AG09319 (cell line): ENCODE measurements at regions not wholly inside any gene's neighbourhood (a gene's known extent, or its start where the extent isn't known, plus 50 kb on each side); places are given as distances from the start of the nearest gene placed in this dataset.

Experiments
- DNase-seq: peaks from one replicate; pipeline ENCODE4 v3.0.0-alpha.2; 2010; ENCODE audit warnings: low read depth; ENCODE audit errors: extremely low read depth
- TF ChIP-seq, protein P1 (sequence below): IDR thresholded peaks from 2 replicates; pipeline ENCODE4 v1.5.1; 2011; ENCODE audit warnings: low read depth, mild to moderate bottlenecking, inconsistent platforms, low read length, moderate library complexity

DNA sequence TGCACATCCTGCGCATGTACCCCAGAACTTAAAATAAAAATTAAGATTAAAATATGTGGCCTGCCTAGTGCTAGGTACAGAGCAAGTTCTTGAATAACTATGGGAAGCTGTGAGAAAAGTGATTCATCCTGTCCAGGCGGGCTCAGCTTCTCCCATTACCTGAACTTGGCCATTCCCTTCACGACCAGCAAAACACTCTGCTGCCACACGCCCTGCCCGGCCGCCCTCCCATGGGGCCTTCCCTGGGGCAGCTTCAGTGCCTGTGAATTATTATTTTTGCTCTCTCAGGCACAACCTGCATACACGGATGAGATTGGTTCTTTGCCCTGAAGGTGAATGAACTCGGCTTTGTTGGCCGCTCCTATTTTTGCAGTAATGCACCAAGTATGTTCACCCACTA is 209.2 kb upstream of the SHH start:
- no peak for DNase-seq
- TF ChIP-seq, protein P1, sequence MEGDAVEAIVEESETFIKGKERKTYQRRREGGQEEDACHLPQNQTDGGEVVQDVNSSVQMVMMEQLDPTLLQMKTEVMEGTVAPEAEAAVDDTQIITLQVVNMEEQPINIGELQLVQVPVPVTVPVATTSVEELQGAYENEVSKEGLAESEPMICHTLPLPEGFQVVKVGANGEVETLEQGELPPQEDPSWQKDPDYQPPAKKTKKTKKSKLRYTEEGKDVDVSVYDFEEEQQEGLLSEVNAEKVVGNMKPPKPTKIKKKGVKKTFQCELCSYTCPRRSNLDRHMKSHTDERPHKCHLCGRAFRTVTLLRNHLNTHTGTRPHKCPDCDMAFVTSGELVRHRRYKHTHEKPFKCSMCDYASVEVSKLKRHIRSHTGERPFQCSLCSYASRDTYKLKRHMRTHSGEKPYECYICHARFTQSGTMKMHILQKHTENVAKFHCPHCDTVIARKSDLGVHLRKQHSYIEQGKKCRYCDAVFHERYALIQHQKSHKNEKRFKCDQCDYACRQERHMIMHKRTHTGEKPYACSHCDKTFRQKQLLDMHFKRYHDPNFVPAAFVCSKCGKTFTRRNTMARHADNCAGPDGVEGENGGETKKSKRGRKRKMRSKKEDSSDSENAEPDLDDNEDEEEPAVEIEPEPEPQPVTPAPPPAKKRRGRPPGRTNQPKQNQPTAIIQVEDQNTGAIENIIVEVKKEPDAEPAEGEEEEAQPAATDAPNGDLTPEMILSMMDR: no peak

DNA sequence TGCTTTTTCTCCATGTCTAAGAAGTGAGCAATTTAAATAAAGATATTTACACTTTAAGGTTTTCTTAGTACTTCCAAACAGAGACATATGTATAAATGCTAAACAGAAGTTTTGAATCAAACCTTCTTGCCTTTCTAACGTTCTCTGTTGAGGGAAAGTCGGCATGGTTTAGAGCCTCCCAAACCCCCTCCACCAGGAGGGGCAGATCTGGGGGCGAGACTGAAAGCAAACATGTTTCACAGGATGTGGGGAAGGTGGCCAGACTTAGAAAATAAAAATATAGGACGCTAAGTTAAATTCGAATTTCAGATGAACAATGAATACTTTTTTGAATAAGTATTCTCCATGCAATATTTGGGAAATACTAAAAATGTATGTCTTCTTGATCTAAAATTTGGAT is 208.3 kb upstream of the SHH start:
- DNase-seq: no peak
- TF ChIP-seq, protein P1: no peak

DNA sequence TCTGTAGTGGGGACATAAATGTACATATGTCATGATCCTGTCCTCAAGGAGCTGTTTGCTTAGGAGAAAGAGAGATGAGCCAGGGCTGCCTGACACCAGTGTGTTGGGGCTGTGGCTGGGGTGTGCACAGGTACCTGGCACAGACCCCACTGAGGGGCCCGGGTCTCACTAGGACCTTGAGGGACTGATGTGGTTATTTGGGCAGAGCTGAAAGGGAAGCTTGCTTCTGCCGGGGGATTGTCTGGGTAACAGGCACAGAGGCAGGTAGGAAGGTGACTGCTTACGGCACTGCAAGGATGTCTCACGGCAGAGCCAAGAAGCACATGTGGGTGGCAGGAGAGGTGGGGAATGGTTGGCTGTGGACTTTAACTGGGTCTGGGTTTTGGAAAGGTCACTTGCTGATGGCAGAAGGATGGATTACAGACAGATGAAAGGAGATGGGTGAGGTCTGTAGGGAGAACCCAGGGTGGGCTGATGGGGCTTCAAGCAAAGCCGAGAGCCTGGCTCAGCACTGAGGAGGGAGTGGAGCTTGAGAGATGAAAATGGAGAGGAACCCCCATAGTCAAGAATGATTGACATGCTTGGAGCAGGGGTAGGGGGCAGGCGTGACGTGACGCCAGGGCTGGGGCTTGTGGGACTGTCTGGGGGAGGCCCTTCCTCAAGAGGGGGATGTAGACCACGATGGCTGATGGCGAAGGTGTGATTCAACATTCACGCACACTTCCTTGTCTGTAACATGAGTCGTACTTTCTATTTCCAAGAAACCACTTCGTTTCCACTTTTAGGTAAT is 207.7 kb upstream of the SHH start:
- TF ChIP-seq, protein P1: no peak
- DNase-seq: no peak

DNA sequence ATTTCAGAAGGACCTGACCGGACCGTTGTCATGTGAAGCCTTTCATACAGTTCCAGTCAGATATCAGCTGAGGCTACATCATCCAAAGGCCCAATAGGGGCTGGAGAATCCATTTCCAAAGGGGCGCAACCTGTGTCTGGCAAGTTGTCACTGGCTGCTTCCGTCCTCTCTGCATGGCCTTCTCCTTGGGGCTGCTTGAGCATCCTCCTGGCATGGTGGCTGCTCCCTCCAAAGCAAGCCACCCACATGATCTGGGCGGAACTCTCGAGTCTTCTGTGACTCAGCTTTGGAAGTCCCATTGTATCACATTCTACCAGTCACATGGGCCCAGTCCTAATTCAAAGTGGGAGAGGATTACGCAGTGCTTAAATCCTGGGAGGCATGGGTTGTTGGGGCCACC is 207.0 kb upstream of the SHH start:
- TF ChIP-seq, protein P1: no peak
- DNase-seq: no peak

DNA sequence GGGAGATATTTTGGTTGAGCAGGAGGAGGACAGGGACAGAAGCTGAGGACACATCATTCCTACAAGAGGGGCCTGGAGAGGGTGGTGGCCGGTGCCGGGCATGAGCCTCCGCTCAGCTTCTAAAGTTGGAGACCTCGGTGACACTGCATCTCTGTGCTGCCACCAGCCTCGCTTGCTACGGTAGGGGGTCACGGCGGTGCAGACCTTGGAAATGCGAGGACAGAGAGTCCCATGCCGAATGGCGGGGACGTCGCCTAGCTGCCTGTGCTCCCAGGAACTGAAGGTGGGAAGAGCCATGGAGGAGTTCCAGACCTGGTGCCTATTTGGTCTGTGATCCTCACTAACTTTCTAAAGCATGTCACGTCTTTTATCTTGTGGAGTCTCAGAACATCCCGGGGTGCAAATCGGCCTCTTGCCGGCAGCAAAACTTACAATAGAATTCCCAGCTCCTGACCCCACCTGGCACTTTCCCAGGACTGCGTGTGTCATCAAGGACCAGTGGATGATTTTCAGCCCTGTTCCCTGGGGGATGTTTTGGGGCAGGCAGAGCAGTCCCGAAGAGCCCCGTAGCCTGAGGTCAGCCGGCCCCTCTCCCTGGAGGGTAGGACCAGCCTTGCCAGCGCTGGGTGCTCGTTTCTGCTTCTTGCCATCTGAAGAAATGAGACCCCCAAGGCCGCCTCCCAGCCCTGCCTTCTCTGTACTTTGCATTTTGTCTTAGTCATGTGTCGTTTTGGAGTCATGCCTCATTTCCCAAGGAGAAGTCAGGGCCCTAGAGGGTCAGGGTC is 205.8 kb upstream of the SHH start:
- DNase-seq: no peak
- TF ChIP-seq, protein P1: no peak

DNA sequence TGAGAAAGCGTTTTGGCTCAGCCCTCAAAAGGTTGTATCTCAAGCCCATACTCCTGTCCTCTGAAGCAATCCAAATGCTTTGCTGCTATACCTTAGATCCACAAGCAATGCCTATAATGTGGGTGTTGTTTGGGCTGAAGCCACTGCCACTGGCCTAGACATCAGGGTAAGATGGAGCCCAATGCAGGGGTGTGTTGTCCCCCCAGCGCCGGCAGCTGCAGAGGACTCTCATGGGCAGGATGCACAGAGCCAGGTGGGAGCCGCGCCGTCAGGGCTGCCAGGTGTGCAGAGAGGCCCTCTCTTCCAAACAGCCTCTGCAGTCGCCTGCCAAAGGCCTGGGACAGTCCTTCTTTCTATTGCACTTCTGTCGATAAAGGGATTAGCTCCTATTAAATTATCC is 205.2 kb upstream of the SHH start:
- no peak for DNase-seq
- TF ChIP-seq, protein P1: no peak
